ENCODE measurements at regions not wholly inside any gene's neighbourhood (a gene's known extent, or its start where the extent isn't known, plus 50 kb on each side); places are given as distances from the start of the nearest gene placed in this dataset.
"Not testable (repeated sequence)": the region's sequence is repeated elsewhere in the genome, so short reads cannot be mapped to it uniquely, and the experiment has no call there.

- no peak overlapping the region for H3K27ac Mint-ChIP-seq
- H2BK15ac ChIP-seq (ENCODE audit: low read depth, low read length): no peak overlapping the region
- H3K79me2 ChIP-seq (ENCODE audit: insufficient read depth, low read length): no peaks in the 10 kb centered on the region
- no peaks in the 10 kb centered on the region for H3K4me1 ChIP-seq (ENCODE audit: insufficient read depth, low read length)
- no peak overlapping the region for H4K5ac ChIP-seq (ENCODE audit: insufficient read length, low read depth, low read length)
- no peaks in the 10 kb centered on the region for H3K79me1 ChIP-seq (ENCODE audit: insufficient read depth, low read depth, low read length, poor library complexity, severe bottlenecking)
- H4K8ac ChIP-seq (replicated peaks; ENCODE audit: insufficient read length, low read depth, low read length): no peak overlapping the region
- no peak overlapping the region for H2AK5ac ChIP-seq (ENCODE audit: insufficient read length, low read length)
- no peaks in the 10 kb centered on the region for H3K9me3 ChIP-seq (ENCODE audit: control insufficient read depth, low read depth, low read length)
- no peaks in the 10 kb centered on the region for H4K20me1 ChIP-seq (ENCODE audit: control insufficient read depth, insufficient read depth, insufficient read length)
- H3K4me2 ChIP-seq (ENCODE audit: insufficient read depth, insufficient read length, low read length): no peak overlapping the region
- no peaks in the 10 kb centered on the region for H3K23me2 ChIP-seq (ENCODE audit: insufficient read length, low read depth, low read length, poor library complexity, severe bottlenecking)
- no peak overlapping the region for H3K4ac ChIP-seq (ENCODE audit: low read depth, low read length)
- peaks cover under 1 to 1% of the 10 kb centered on the region in 2 experiments; a peak in 3 of 5 replicates for H3K9me3 Mint-ChIP-seq
- H3K4me3 Mint-ChIP-seq: no peak overlapping the region
- DNase-seq: no peak
- no peak overlapping the region for H2BK5ac ChIP-seq (ENCODE audit: insufficient read length, low read length)
- H3K23ac ChIP-seq (ENCODE audit: insufficient read length, low read depth, low read length): no peak overlapping the region
- no peak overlapping the region for H4K91ac ChIP-seq (ENCODE audit: insufficient read length, low read depth, low read length)
- H2BK20ac ChIP-seq (ENCODE audit: low read depth, low read length, poor library complexity, severe bottlenecking): no peak overlapping the region
- no peak overlapping the region for H2BK120ac ChIP-seq (ENCODE audit: low read depth, low read length, poor library complexity, severe bottlenecking)
- peaks cover 12% of the 10 kb centered on the region for H3K27me3 Mint-ChIP-seq (ENCODE audit: low read depth)
- no peaks in the 10 kb centered on the region for H3K4me1 Mint-ChIP-seq
- WGBS (ENCODE audit: extremely low coverage, insufficient read length, low lambda C conversion rate): no CpG with 5 or more reads among the region's 1 CpG
- no peak overlapping the region for H3K18ac ChIP-seq (ENCODE audit: insufficient read length, low read depth, low read length)
- H3K36me3 Mint-ChIP-seq (ENCODE audit: insufficient read depth in 1 of 3, low read depth in 3 of 3): no peaks in the 10 kb centered on the region
- no peak overlapping the region for H3K56ac ChIP-seq (ENCODE audit: insufficient read length, low read depth, low read length)
- H3K9ac ChIP-seq (ENCODE audit: extremely low read depth, insufficient read length, low read length): no peak overlapping the region
- no peaks in the 10 kb centered on the region for H3K27me3 ChIP-seq (ENCODE audit: insufficient read depth, low read length)
- H3K27ac ChIP-seq (ENCODE audit: insufficient read length, low read depth, low read length): no peak overlapping the region
- H2BK12ac ChIP-seq (ENCODE audit: insufficient read length, low read depth, low read length): no peak overlapping the region
- no peak for TF ChIP-seq CTCF (conservative IDR thresholded peaks at IDR 0.05)
- no peak overlapping the region for H2AFZ ChIP-seq (ENCODE audit: low read length)
- no peak overlapping the region for H3K14ac ChIP-seq (ENCODE audit: insufficient read depth, low read length)
- H3T11ph ChIP-seq (ENCODE audit: low read length): no peak overlapping the region
Measured at GRCh38 chr7:96819111-96819700, 109.6 kb upstream of the SEM1 start.

GRCh38 chr7:96821131-96821530 is 111.5 kb upstream of the SEM1 start:
- H3K27ac Mint-ChIP-seq; H3K4me1 ChIP-seq (ENCODE audit: insufficient read depth, low read length); H3K9me3 Mint-ChIP-seq; H3K79me1 ChIP-seq (ENCODE audit: insufficient read depth, low read depth, low read length, poor library complexity, severe bottlenecking); H4K8ac ChIP-seq (replicated peaks; ENCODE audit: insufficient read length, low read depth, low read length); H3K36me3 Mint-ChIP-seq (ENCODE audit: insufficient read depth in 1 of 3, low read depth in 3 of 3); H3K9ac ChIP-seq (ENCODE audit: extremely low read depth, insufficient read length, low read length); H2BK12ac ChIP-seq (ENCODE audit: insufficient read length, low read depth, low read length); H3K14ac ChIP-seq (ENCODE audit: insufficient read depth, low read length); H3K27ac ChIP-seq (ENCODE audit: insufficient read length, low read depth, low read length); H3K23ac ChIP-seq (ENCODE audit: insufficient read length, low read depth, low read length); H3K9me3 ChIP-seq (ENCODE audit: control insufficient read depth, low read depth, low read length); H3K4me1 Mint-ChIP-seq; H4K91ac ChIP-seq (ENCODE audit: insufficient read length, low read depth, low read length); H2AK5ac ChIP-seq (ENCODE audit: insufficient read length, low read length); H2BK20ac ChIP-seq (ENCODE audit: low read depth, low read length, poor library complexity, severe bottlenecking); H3K18ac ChIP-seq (ENCODE audit: insufficient read length, low read depth, low read length); H3K23me2 ChIP-seq (ENCODE audit: insufficient read length, low read depth, low read length, poor library complexity, severe bottlenecking); H2AFZ ChIP-seq (ENCODE audit: low read length); DNase-seq; H3K79me2 ChIP-seq (ENCODE audit: insufficient read depth, low read length); H3K4me3 Mint-ChIP-seq; H3K56ac ChIP-seq (ENCODE audit: insufficient read length, low read depth, low read length); H2BK120ac ChIP-seq (ENCODE audit: low read depth, low read length, poor library complexity, severe bottlenecking); H4K5ac ChIP-seq (ENCODE audit: insufficient read length, low read depth, low read length); H4K20me1 ChIP-seq (ENCODE audit: control insufficient read depth, insufficient read depth, insufficient read length); H2BK5ac ChIP-seq (ENCODE audit: insufficient read length, low read length); H3K4ac ChIP-seq (ENCODE audit: low read depth, low read length); H3K4me2 ChIP-seq (ENCODE audit: insufficient read depth, insufficient read length, low read length); H3K27me3 ChIP-seq (ENCODE audit: insufficient read depth, low read length); H3T11ph ChIP-seq (ENCODE audit: low read length); H2BK15ac ChIP-seq (ENCODE audit: low read depth, low read length): not testable (repeated sequence)
- no CpG with 5 or more reads among the region's 1 CpG for WGBS (ENCODE audit: extremely low coverage, insufficient read length, low lambda C conversion rate)
- peaks cover 14% of the 10 kb centered on the region for H3K27me3 Mint-ChIP-seq (ENCODE audit: low read depth)
